PFSK-1 (cell line): ENCODE measurements at regions not wholly inside any gene's neighbourhood (a gene's known extent, or its start where the extent isn't known, plus 50 kb on each side); places are given as distances from the start of the nearest gene placed in this dataset.

Experiments used
- POLR2AphosphoS5 ChIP-seq: IDR thresholded peaks from 2 replicates; pipeline ENCODE4 v1.6.1; 2012; ENCODE audit warnings: low read depth, mild to moderate bottlenecking, control low read depth, low read length, moderate library complexity
- REST ChIP-seq, 2 experiments: IDR thresholded peaks; 2 replicates each; pipeline versions ENCODE4 v1.6.1 to v1.8.0; 2011 to 2012; ENCODE audit warnings: low read depth in 2 of 2, low read length in 2 of 2, control low read depth in 1 of 2, inconsistent platforms in 1 of 2, mild to moderate bottlenecking in 1 of 2, moderate library complexity in 1 of 2; ENCODE audit not compliant: insufficient read depth in 1 of 2
- SIN3A ChIP-seq: IDR thresholded peaks from 2 replicates; pipeline ENCODE4 v1.6.1; 2012; ENCODE audit warnings: mild to moderate bottlenecking, low read length, moderate library complexity, borderline replicate concordance; ENCODE audit not compliant: insufficient read depth
- TAF1 ChIP-seq: IDR thresholded peaks from 2 replicates; pipeline ENCODE4 v1.6.1; 2012; ENCODE audit warnings: low read length, control low read depth, borderline replicate concordance; ENCODE audit not compliant: insufficient read depth

- TF ChIP-seq SIN3A (no peak), POLR2AphosphoS5 (no peak), REST (IDR thresholded peaks at IDR 0.05; ENCODE audit: insufficient read depth in 1 of 2, low read depth in 2 of 2, low read length in 2 of 2) (no peak), TAF1 (no peak)
Measured at GRCh38 chr17:34820922-34821321, 140.3 kb downstream of the CCT6B start.
